Neural cell (in vitro differentiated cells): ENCODE measurements at regions not wholly inside any gene's neighbourhood (a gene's known extent, or its start where the extent isn't known, plus 50 kb on each side); places are given as distances from the start of the nearest gene placed in this dataset.

ENCODE experiments used
- H2AFZ ChIP-seq: fragments of 200-600, 300-800 bp; sonication (generic), shearing (Covaris generic); 2 replicates; pipeline ENCODE4 v1.6.0; 2014; ENCODE audit warnings: low read depth, mild to moderate bottlenecking, antibody characterized with exemption, low read length, moderate library complexity
- H3F3A ChIP-seq: fragments of 200-600 bp; shearing (Covaris generic); 2 replicates; pipeline ENCODE4 v1.6.1; 2016; ENCODE audit warnings: mild to moderate bottlenecking, moderate library complexity, mixed read lengths, antibody characterized with exemption, low read length; ENCODE audit not compliant: insufficient read depth, poor library complexity, severe bottlenecking
- H3K27ac ChIP-seq: fragments of 200-600, 300-800 bp; sonication (generic), shearing (Covaris generic); 2 replicates; pipeline ENCODE4 v1.5.1; 2014; ENCODE audit warnings: mild to moderate bottlenecking, low read length, moderate library complexity
- H3K27me3 ChIP-seq: fragments of 300-800, 200-600 bp; sonication (generic), shearing (Covaris generic); 2 replicates; pipeline ENCODE4 v1.6.0; 2014; ENCODE audit warnings: mild to moderate bottlenecking, low read depth, low read length, moderate library complexity; ENCODE audit not compliant: insufficient read depth
- H3K36me3 ChIP-seq: fragments of 300-800, 200-600 bp; sonication (generic), shearing (Covaris generic); 2 replicates; pipeline ENCODE4 v1.5.1; 2014; ENCODE audit warnings: mild to moderate bottlenecking, antibody characterized with exemption, low read length, moderate library complexity; ENCODE audit not compliant: insufficient read depth
- H3K4me2 ChIP-seq: fragments of 300-800, 200-600 bp; sonication (generic), shearing (Covaris generic); 2 replicates; pipeline ENCODE4 v1.6.0; 2014; ENCODE audit warnings: mild to moderate bottlenecking, low read length
- H3K4me3 ChIP-seq: fragments of 300-800, 200-600 bp; sonication (generic), shearing (Covaris generic); 2 replicates; pipeline ENCODE4 v1.5.1; 2014; ENCODE audit warnings: mild to moderate bottlenecking, low read length, moderate library complexity
- H3K79me2 ChIP-seq: fragments of 200-600 bp; shearing (Covaris generic); replicated peaks from 2 replicates; pipeline ENCODE4 v1.6.0; 2014; ENCODE audit warnings: mild to moderate bottlenecking, low read length, moderate library complexity; ENCODE audit not compliant: insufficient read depth
- H3K9ac ChIP-seq: fragments of 300-800, 200-600 bp; sonication (generic), shearing (Covaris generic); 2 replicates; pipeline ENCODE4 v1.6.1; 2016; ENCODE audit warnings: mild to moderate bottlenecking, low read length, mixed read lengths
- H3K9me2 ChIP-seq: fragments of 200-600 bp; shearing (Covaris generic); 2 replicates; pipeline ENCODE4 v1.6.1; 2016; ENCODE audit warnings: mild to moderate bottlenecking, low read length, mixed read lengths; ENCODE audit not compliant: insufficient read depth
- H3K9me3 ChIP-seq: fragments of 200-600, 300-800 bp; sonication (generic), shearing (Covaris generic); 2 replicates; pipeline ENCODE4 v1.6.1; 2016; ENCODE audit warnings: mild to moderate bottlenecking, mixed run types, low read length, moderate library complexity, mixed read lengths
- H4K20me1 ChIP-seq: fragments of 200-600 bp; shearing (Covaris generic); 2 replicates; pipeline ENCODE4 v1.6.1; 2016; ENCODE audit warnings: mild to moderate bottlenecking, mixed run types; ENCODE audit not compliant: insufficient read depth
- CTCF ChIP-seq: fragments of 450-650 bp; IDR thresholded peaks from 2 replicates; pipeline ENCODE4 v1.5.1; 2014; ENCODE audit warnings: antibody characterized with exemption, mild to moderate bottlenecking, moderate library complexity; ENCODE audit not compliant: poor library complexity, severe bottlenecking
- EP300 ChIP-seq: fragments of 450-650 bp; conservative IDR thresholded peaks from 2 replicates; pipeline ENCODE4 v1.6.1; 2014; ENCODE audit warnings: antibody characterized with exemption, mild to moderate bottlenecking, moderate library complexity; ENCODE audit not compliant: poor library complexity, severe bottlenecking
- EZH2 ChIP-seq: fragments of 200-600, 300-800 bp; shearing (Covaris generic), sonication (generic); IDR thresholded peaks from 2 replicates; pipeline ENCODE4 v1.6.1; 2014; ENCODE audit warnings: antibody characterized with exemption, low read length, borderline replicate concordance, mild to moderate bottlenecking; ENCODE audit not compliant: insufficient read depth, poor library complexity, severe bottlenecking
- MXI1 ChIP-seq: fragments of 450-650 bp; conservative IDR thresholded peaks from 2 replicates; pipeline ENCODE4 v1.6.1; 2014; ENCODE audit warnings: antibody characterized with exemption, mild to moderate bottlenecking; ENCODE audit not compliant: poor library complexity, severe bottlenecking
- POLR2AphosphoS5 ChIP-seq: IDR thresholded peaks from 2 replicates; pipeline ENCODE4 v1.6.1; 2012
- RAD21 ChIP-seq: fragments of 450-650 bp; conservative IDR thresholded peaks from 2 replicates; pipeline ENCODE4 v1.6.1; 2014; ENCODE audit warnings: antibody characterized with exemption, mild to moderate bottlenecking, moderate library complexity
- REST ChIP-seq: IDR thresholded peaks from 2 replicates; pipeline ENCODE4 v1.6.1; 2012; ENCODE audit warnings: borderline replicate concordance
- SMC3 ChIP-seq: fragments of 450-650 bp; conservative IDR thresholded peaks from 2 replicates; pipeline ENCODE4 v1.6.1; 2014; ENCODE audit warnings: antibody characterized with exemption, mild to moderate bottlenecking, moderate library complexity; ENCODE audit not compliant: poor library complexity
- TAF1 ChIP-seq: IDR thresholded peaks from 2 replicates; pipeline ENCODE4 v1.6.1; 2012; ENCODE audit warnings: low read depth

GRCh38 chr2:136062066-136062837 lies 55.7 kb downstream of the CXCR4 start:
- Histone ChIP-seq H3F3A (no peaks in the 10 kb centered on the region), H3K9ac (no peak overlapping the region), H3K9me2 (no peaks in the 10 kb centered on the region), H3K9me3 (no peaks in the 10 kb centered on the region), H3K4me3 (no peak overlapping the region), H3K27ac (no peak overlapping the region), H2AFZ (no peak overlapping the region), H3K36me3 (no peaks in the 10 kb centered on the region), H4K20me1 (no peaks in the 10 kb centered on the region), H3K4me2 (no peak overlapping the region), H3K27me3 (no peaks in the 10 kb centered on the region), H3K79me2 (no peaks in the 10 kb centered on the region)
- TF ChIP-seq MXI1 (no peak), EZH2 (no peak)

- H3K9me3 ChIP-seq, result no peaks in the 10 kb centered on the region
- H3K9ac ChIP-seq, result no peak overlapping the region
- H3K27me3 ChIP-seq, result no peaks in the 10 kb centered on the region
- H3F3A ChIP-seq, result no peaks in the 10 kb centered on the region
- TF ChIP-seq EZH2 (no peak), CTCF (no peak), TAF1 (no peak), MXI1 (no peak), SMC3 (no peak), EP300 (no peak), RAD21 (no peak), POLR2AphosphoS5 (no peak), REST (no peak)
- peak overlapping the region; percentile 15 for H3K27ac ChIP-seq
- no peak overlapping the region for H3K4me3 ChIP-seq
- no peaks in the 10 kb centered on the region for H3K9me2 ChIP-seq
- no peak overlapping the region for H3K4me2 ChIP-seq
- H3K79me2 ChIP-seq, result no peaks in the 10 kb centered on the region
- no peak overlapping the region for H2AFZ ChIP-seq
- H4K20me1 ChIP-seq, result no peaks in the 10 kb centered on the region
- H3K36me3 ChIP-seq, result no peaks in the 10 kb centered on the region
Observed at GRCh38 chr2:136060416-136060815, 57.5 kb downstream of the CXCR4 start.
